ENCODE measurements at regions not wholly inside any gene's neighbourhood (a gene's known extent, or its start where the extent isn't known, plus 50 kb on each side); places are given as distances from the start of the nearest gene placed in this dataset.

GRCh38 chr5:53334431-53334941 is 145.9 kb upstream of the FST start:
- Histone ChIP-seq H3K27me3 (no peaks in the 10 kb centered on the region), H3K36me3 (no peaks in the 10 kb centered on the region), H3K27ac (no peak overlapping the region), H3K4me1 (peaks cover 9 to 14% of the 10 kb centered on the region in 2 donors), H3K4me3 (replicated peaks in 1 of 3) (no peak overlapping the region), H3K9me3 (no peaks in the 10 kb centered on the region)
- TF ChIP-seq CTCF (IDR thresholded peaks at IDR 0.05) (no peak), POLR2A (IDR thresholded peaks at IDR 0.05) (no peak)
- DNase-seq, result no peak
- 84 to 93% methylated on average over 4 of the region's 4 CpGs for WGBS, 2 donors
- intact Hi-C loops (cut with DNase I), result no loop called here

GRCh38 chr5:53335115-53335514 is 145.3 kb upstream of the FST start:
- WGBS, 2 donors, result 84 to 89% methylated on average over 2 of the region's 2 CpGs
- H3K27ac ChIP-seq, result no peak overlapping the region
- intact Hi-C loops (cut with DNase I), result no loop called here
- no peaks in the 10 kb centered on the region for H3K9me3 ChIP-seq
- no peak for TF ChIP-seq POLR2A (IDR thresholded peaks at IDR 0.05)
- no peak for TF ChIP-seq CTCF (IDR thresholded peaks at IDR 0.05)
- H3K4me1 ChIP-seq, result peaks cover 14 to 20% of the 10 kb centered on the region in 2 donors
- H3K27me3 ChIP-seq, result no peaks in the 10 kb centered on the region
- no peak overlapping the region for H3K4me3 ChIP-seq (replicated peaks in 1 of 3)
- no peaks in the 10 kb centered on the region for H3K36me3 ChIP-seq
- no peak for DNase-seq

- H3K4me3 ChIP-seq (replicated peaks in 1 of 3), result no peak overlapping the region
- H3K27me3 ChIP-seq, result no peaks in the 10 kb centered on the region
- intact Hi-C loops (cut with DNase I), result no loop called here
- peaks cover 19 to 24% of the 10 kb centered on the region in 2 donors for H3K4me1 ChIP-seq
- H3K9me3 ChIP-seq, result no peaks in the 10 kb centered on the region
- no peaks in the 10 kb centered on the region for H3K36me3 ChIP-seq
- WGBS, 2 donors, result 87 to 94% methylated on average over 1 of the region's 1 CpG
- TF ChIP-seq POLR2A (IDR thresholded peaks at IDR 0.05) (no peak), CTCF (IDR thresholded peaks at IDR 0.05) (no peak)
- DNase-seq, result no peak
- H3K27ac ChIP-seq, result no peak overlapping the region
Measured at GRCh38 chr5:53337827-53338226, 142.6 kb upstream of the FST start.

- H3K4me3 ChIP-seq (replicated peaks in 1 of 3), result no peak overlapping the region
- no peak for DNase-seq
- no peaks in the 10 kb centered on the region for H3K9me3 ChIP-seq
- WGBS, 2 donors, result 34 to 39% methylated on average over 2 of the region's 2 CpGs
- intact Hi-C loops (cut with DNase I), result no loop called here
- H3K36me3 ChIP-seq, result no peaks in the 10 kb centered on the region
- no peaks in the 10 kb centered on the region for H3K27me3 ChIP-seq
- peak overlapping the region in 2 of 3 donors; percentile 6 to 9 for H3K27ac ChIP-seq
- no peak for TF ChIP-seq CTCF (IDR thresholded peaks at IDR 0.05)
- peaks cover 19 to 24% of the 10 kb centered on the region in 2 donors for H3K4me1 ChIP-seq
Measured at GRCh38 chr5:53338971-53339370, 141.5 kb upstream of the FST start.

GRCh38 chr5:53339962-53340540 is 140.4 kb upstream of the FST start:
- Histone ChIP-seq H3K36me3 (no peaks in the 10 kb centered on the region), H3K9me3 (no peaks in the 10 kb centered on the region), H3K27me3 (no peaks in the 10 kb centered on the region), H3K4me1 (peaks cover 19 to 24% of the 10 kb centered on the region in 2 donors), H3K4me3 (replicated peaks in 1 of 3) (no peak overlapping the region), H3K27ac (no peak overlapping the region)
- TF ChIP-seq CTCF (IDR thresholded peaks at IDR 0.05) (no peak), POLR2A (IDR thresholded peaks at IDR 0.05) (no peak)
- no peak for DNase-seq
- WGBS, 2 donors, result 57 to 60% methylated on average over 2 of the region's 2 CpGs
- intact Hi-C loops (cut with DNase I), result no loop called here
